Activated T-cell treated with anti-CD3 and anti-CD28 coated beads, Interleukin-2, amount 50 U/mL, for 24 hours (primary cell): ENCODE measurements at regions not wholly inside any gene's neighbourhood (a gene's known extent, or its start where the extent isn't known, plus 50 kb on each side); places are given as distances from the start of the nearest gene placed in this dataset.
"Not testable (repeated sequence)": the region's sequence is repeated elsewhere in the genome, so short reads cannot be mapped to it uniquely, and the experiment has no call there.

Experiments
- DNase-seq: peaks from one replicate; pipeline ENCODE4 v3.0.0-alpha.2; 2020
- H3K27ac Mint-ChIP-seq: 2 replicates; pipeline ENCODE4 v1.8.0; 2020; ENCODE audit warnings: mild to moderate bottlenecking, mixed read lengths
- H3K27me3 Mint-ChIP-seq: 2 replicates; pipeline ENCODE4 v1.8.0; 2020; ENCODE audit warnings: mixed read lengths
- H3K36me3 Mint-ChIP-seq: 2 replicates; pipeline ENCODE4 v1.8.0; 2020; ENCODE audit warnings: low read depth, mixed read lengths
- H3K4me1 Mint-ChIP-seq: 2 replicates; pipeline ENCODE4 v1.8.0; 2020; ENCODE audit warnings: low read depth, mixed read lengths
- H3K4me3 Mint-ChIP-seq: 2 replicates; pipeline ENCODE4 v1.8.0; 2020; ENCODE audit warnings: mild to moderate bottlenecking, moderate library complexity, mixed read lengths
- H3K9me3 Mint-ChIP-seq: 2 replicates; pipeline ENCODE4 v1.8.0; 2020; ENCODE audit warnings: mixed read lengths

DNA sequence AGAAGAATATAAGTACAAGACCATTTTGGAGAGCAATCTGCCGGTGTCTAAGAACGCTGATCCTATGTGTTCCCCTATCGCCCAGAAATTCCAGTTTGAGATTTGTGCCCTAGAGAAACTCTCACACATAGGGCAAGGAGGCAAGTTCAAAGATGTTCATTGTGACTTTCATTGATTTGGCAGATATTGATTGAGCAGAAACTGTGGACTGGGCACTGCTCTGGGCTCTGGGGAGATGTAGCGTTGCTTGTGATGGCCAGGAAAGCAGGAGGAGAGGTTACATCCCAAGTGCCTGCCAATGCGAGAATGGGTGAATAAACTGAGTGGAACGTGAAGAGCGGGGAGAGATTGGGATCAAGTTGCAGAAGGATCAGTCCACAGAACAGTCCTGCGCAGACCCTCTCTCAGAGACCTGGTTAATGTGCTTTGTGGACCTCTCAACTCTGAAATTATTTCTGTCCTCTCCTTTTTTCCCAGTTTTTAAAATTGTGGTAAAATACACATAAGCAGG, 123.9 kb upstream of the PEG3 start:
- no peak for DNase-seq
- no peak overlapping the region for H3K4me3 Mint-ChIP-seq
- H3K9me3 Mint-ChIP-seq = peaks cover 31% of the 10 kb centered on the region
- peaks cover 5% of the 10 kb centered on the region for H3K36me3 Mint-ChIP-seq
- no peak overlapping the region for H3K27ac Mint-ChIP-seq
- H3K27me3 Mint-ChIP-seq = no peaks in the 10 kb centered on the region
- no peaks in the 10 kb centered on the region for H3K4me1 Mint-ChIP-seq

DNA sequence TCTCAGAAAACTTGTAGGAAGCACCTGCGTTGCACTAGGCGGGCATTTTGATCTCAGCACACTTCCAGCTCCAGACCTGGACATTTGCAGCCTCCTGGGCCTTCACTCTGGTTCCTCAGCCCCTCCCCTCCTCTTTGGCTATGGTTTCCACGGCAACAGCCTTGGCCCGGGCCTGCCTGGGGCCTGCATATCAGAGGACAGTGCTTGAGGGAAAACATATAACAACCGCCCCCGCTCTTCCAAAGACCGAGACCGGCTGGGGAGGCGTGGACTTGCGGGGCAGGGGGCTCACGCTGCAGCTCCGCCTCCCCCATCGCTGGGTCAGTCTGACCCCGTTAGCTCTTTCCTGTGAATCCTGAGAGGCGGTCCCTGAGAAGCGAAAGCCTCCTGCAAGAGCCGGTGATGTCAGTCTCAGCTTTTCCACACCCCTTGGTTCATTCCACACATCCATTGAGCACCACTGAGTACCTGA, 125.7 kb upstream of the PEG3 start:
- H3K4me1 Mint-ChIP-seq = no peaks in the 10 kb centered on the region
- peaks cover 36% of the 10 kb centered on the region for H3K9me3 Mint-ChIP-seq
- no peak for DNase-seq
- H3K36me3 Mint-ChIP-seq = peaks cover 2% of the 10 kb centered on the region
- no peak overlapping the region for H3K4me3 Mint-ChIP-seq
- no peak overlapping the region for H3K27ac Mint-ChIP-seq
- H3K27me3 Mint-ChIP-seq = no peaks in the 10 kb centered on the region

DNA sequence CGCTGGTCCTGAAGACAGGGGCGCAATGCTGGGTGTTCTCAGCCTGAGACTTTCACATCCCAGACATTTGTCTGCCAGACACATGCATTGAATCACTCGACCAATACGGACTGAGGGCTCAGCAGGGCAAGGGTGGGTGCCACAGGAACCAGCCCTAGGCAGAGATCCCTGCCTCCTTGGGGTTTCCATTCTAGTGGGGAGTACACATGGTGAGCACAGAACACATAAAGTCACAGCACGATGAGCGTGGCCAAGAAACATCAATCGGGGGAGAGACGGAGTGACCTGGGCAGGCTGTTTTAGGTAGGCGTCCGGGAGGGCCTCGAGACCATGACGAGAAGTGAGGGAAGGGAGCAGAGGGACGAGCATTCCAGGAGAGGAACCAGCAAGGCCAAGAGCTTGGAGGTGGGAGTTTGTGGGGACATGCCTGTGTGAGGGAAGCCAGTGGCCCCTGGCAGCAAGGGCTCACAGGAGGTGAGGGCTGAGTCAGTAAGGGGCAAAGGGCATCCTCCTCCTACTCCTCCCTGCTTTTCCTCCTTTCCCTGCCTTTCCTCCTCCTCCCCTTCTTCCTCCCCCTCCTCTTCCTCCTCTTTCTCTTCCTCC, 126.3 kb upstream of the PEG3 start:
- H3K4me1 Mint-ChIP-seq = no peaks in the 10 kb centered on the region
- no peak overlapping the region for H3K4me3 Mint-ChIP-seq
- H3K9me3 Mint-ChIP-seq = peaks cover 39% of the 10 kb centered on the region
- no peak overlapping the region for H3K27ac Mint-ChIP-seq
- DNase-seq = no peak
- no peaks in the 10 kb centered on the region for H3K27me3 Mint-ChIP-seq
- peaks cover 2% of the 10 kb centered on the region for H3K36me3 Mint-ChIP-seq

- no peak for DNase-seq
- H3K9me3 Mint-ChIP-seq = peaks cover 38% of the 10 kb centered on the region
- peaks cover 2% of the 10 kb centered on the region for H3K36me3 Mint-ChIP-seq
- no peak overlapping the region for H3K27ac Mint-ChIP-seq
- H3K4me1 Mint-ChIP-seq = no peaks in the 10 kb centered on the region
- H3K27me3 Mint-ChIP-seq = no peaks in the 10 kb centered on the region
- no peak overlapping the region for H3K4me3 Mint-ChIP-seq
Measured at GRCh38 chr19:56969156-56969555, 128.6 kb upstream of the PEG3 start.

DNA sequence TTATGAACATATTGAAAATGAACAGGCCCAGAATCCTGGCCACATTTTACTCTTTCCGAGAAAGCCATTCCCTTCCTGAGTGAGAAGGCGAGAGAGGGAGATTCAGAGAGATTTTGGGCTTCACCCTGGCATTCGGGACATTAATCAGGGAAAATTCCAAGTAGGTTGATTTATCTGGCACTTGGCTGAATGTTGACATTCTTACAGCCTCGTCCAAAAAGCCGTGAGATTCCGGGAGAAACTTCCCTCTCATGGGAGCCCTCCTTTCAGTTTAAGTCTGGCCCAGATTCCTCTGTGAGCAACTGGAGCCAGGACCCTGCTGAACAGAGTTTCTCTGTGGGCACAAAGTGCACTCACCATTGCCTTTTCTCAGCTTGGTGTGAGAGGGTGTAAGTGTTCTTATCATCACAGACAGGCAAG, 129.2 kb upstream of the PEG3 start:
- Mint-ChIP-seq H3K27ac (no peak overlapping the region), H3K27me3 (no peaks in the 10 kb centered on the region), H3K4me1 (no peaks in the 10 kb centered on the region), H3K4me3 (no peak overlapping the region), H3K36me3 (peaks cover 2% of the 10 kb centered on the region), H3K9me3 (peaks cover 41% of the 10 kb centered on the region)
- no peak for DNase-seq

- Mint-ChIP-seq H3K27me3 (no peaks in the 10 kb centered on the region), H3K27ac (no peak overlapping the region), H3K4me1 (no peaks in the 10 kb centered on the region), H3K9me3 (peaks cover 42% of the 10 kb centered on the region), H3K36me3 (peaks cover 2% of the 10 kb centered on the region), H3K4me3 (no peak overlapping the region)
- no peak for DNase-seq
Measured at GRCh38 chr19:56971230-56971629, 130.7 kb upstream of the PEG3 start.

DNA sequence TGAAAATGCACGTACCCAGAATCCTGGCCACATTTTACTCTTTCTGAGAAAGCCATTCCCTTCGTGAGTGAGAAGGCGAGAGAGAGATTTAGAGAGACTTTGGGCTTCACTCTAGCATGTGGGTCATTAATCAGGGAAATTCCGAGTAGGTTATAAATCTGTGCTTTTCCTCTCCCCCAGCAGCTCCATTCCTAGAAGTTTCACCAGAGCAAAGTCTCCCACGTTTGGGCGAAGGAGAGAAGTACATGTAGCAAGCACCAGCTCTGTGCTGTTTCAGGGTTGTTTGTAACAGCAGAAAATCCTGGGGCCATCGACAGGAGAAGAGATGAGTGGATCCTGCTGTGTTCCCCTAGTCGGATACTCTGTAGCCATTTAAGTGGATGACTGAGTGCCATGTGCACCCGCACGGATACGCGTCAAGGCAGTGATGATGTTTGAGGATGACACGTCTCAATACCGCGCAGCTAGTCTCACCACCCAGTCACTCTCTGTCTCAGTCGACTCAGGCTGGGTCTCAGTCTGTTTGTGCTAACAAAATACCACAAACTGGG, 131.8 kb upstream of the PEG3 start:
- H3K9me3 Mint-ChIP-seq = peaks cover 46% of the 10 kb centered on the region

DNA sequence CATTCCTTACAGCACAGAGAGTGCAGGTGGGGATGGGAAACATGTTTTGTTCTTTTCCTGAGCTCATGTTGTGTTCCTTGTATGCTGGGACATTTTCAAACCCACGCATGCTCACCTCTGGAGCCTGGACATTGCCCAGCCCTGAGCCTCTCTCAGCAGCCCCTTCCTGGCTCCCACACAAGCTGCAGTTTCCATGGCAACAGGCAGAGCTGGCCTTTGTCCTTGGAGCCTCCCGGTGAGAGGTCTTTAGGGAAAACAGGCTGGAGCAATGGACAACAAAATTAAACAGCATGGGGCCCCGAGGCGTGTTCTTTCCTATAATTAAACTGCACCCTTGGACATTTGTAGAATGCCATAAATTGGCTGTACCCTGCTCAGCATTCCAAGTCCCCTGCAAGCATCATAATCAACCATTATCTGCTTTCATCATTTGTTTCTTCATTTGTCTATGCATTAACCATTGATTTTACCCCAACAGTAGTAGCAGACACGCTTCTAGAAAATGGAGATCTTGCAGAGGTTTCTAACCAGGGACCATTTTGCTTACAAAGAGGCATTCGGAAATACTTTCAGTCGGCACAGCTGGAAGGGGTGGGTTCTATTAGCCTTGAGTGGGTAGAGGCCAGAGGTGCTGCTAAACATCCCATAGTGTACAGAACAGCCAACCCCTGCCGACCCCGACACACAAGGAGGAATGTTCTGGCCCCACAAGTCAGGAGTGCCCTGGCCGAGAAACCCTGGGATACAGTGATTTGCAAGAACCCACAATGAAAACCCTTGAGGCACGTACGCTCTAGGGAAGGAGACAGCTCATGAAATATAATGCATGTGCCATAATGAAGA, 133.4 kb upstream of the PEG3 start:
- H3K4me3 Mint-ChIP-seq = no peak overlapping the region
- H3K9me3 Mint-ChIP-seq = peaks cover 51% of the 10 kb centered on the region
- H3K36me3 Mint-ChIP-seq = no peaks in the 10 kb centered on the region
- H3K4me1 Mint-ChIP-seq = no peaks in the 10 kb centered on the region
- no peak overlapping the region for H3K27ac Mint-ChIP-seq
- no peaks in the 10 kb centered on the region for H3K27me3 Mint-ChIP-seq
- no peak for DNase-seq

More for the DNA sequence above, 131.8 kb upstream of the PEG3 start:
- Mint-ChIP-seq H3K36me3 (no peaks in the 10 kb centered on the region), H3K27ac (no peak overlapping the region), H3K27me3 (no peaks in the 10 kb centered on the region), H3K4me3 (no peak overlapping the region), H3K4me1 (no peaks in the 10 kb centered on the region)
- no peak for DNase-seq

- Mint-ChIP-seq H3K9me3 (peaks cover 51% of the 10 kb centered on the region), H3K27ac (no peak overlapping the region), H3K36me3 (no peaks in the 10 kb centered on the region), H3K4me3 (no peak overlapping the region), H3K27me3 (no peaks in the 10 kb centered on the region), H3K4me1 (no peaks in the 10 kb centered on the region)
- no peak for DNase-seq
Measured at GRCh38 chr19:56974556-56975207, 134.2 kb upstream of the PEG3 start.

DNA sequence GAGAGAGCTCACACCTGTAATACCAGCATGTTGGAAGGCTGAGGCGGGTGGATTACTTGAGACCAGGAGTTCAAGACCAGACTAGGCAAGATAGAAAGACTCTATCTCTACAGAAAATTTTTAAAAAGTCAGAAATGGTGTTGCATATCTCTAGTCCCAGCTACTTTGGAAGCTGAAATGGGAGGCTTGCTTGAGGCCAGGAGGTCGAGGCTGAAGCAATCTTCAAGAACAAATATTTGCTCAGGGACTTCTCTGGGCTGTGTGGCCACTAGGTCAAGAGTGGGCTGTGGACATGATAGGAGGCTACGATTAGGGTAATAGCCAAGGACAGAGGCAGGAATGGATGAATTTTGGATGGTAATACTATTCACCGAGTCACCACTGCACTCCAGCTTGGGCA, 135.8 kb upstream of the PEG3 start:
- DNase-seq = no peak
- Mint-ChIP-seq H3K4me1 (no peaks in the 10 kb centered on the region), H3K9me3 (peaks cover 48% of the 10 kb centered on the region), H3K27ac (no peak overlapping the region), H3K36me3 (peaks cover 4% of the 10 kb centered on the region), H3K27me3 (no peaks in the 10 kb centered on the region), H3K4me3 (no peak overlapping the region)

- no peaks in the 10 kb centered on the region for H3K27me3 Mint-ChIP-seq
- no peaks in the 10 kb centered on the region for H3K4me1 Mint-ChIP-seq
- no peak overlapping the region for H3K27ac Mint-ChIP-seq
- no peak for DNase-seq
- peaks cover 50% of the 10 kb centered on the region for H3K9me3 Mint-ChIP-seq
- no peak overlapping the region for H3K4me3 Mint-ChIP-seq
- peaks cover 8% of the 10 kb centered on the region for H3K36me3 Mint-ChIP-seq
Measured at GRCh38 chr19:56976995-56977906, 136.7 kb upstream of the PEG3 start.

DNA sequence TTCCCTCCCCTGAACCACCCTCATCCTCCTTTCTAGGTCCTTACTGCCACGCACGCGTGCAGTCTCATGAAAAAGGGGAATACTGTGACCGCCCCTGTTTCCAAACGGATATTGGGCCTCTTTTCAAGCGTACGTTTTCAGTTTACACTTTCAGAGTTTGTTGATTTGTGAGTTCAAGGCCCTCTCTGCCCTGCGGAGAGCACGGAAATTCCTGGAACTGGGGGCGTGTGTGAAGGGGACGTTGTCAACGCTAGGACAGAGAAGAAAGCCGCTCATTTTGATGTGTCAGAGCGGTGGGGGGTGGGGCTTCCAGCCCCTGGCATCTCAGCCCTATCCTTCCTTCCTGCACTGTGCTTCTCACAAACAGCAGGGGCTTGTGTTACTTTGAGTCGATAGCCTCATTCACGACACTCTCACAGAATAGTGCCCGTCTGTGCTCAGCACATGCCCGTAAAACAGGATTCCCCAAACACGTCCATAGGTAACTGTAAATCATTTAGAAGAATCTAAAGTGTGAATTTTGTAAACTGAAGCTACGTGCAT, 137.6 kb upstream of the PEG3 start:
- Mint-ChIP-seq H3K4me1 (no peaks in the 10 kb centered on the region), H3K4me3 (no peak overlapping the region), H3K36me3 (peaks cover 8% of the 10 kb centered on the region), H3K9me3 (peaks cover 48% of the 10 kb centered on the region), H3K27me3 (no peaks in the 10 kb centered on the region), H3K27ac (no peak overlapping the region)
- DNase-seq = no peak

- DNase-seq, H3K4me1 Mint-ChIP-seq, H3K27me3 Mint-ChIP-seq, H3K4me3 Mint-ChIP-seq, H3K27ac Mint-ChIP-seq: not testable (repeated sequence)
- Mint-ChIP-seq H3K9me3 (peaks cover 53% of the 10 kb centered on the region), H3K36me3 (peaks cover 11% of the 10 kb centered on the region)
Measured at GRCh38 chr19:56980326-56980725, 139.5 kb upstream of the USP29 start.
